ENCODE measurements at regions not wholly inside any gene's neighbourhood (a gene's known extent, or its start where the extent isn't known, plus 50 kb on each side); places are given as distances from the start of the nearest gene placed in this dataset.

DNA sequence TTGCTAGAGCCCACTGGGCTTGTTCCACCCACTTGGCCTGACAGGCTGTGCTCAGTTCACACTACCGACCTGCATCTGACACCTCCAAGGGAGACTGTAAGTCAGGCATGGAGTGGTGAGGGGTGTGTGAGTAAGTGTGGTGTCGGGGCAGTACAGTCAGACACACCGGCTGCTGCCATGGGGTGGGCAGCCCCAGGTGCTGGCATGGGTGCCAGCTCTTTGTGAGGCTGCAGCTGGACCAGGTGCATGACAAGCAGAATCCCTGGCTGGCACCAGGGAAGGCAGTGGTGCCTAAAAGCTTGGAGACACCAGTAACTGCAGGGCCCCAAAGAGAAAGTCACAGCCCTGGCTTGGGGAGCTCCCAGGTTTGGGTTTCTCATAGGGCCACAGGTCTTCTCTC lies 665.0 kb downstream of the SH3BGRL start:
- TF ChIP-seq CTCF (IDR thresholded peaks at IDR 0.05) (no peak), MEF2A (IDR thresholded peaks at IDR 0.05; ENCODE audit: borderline replicate concordance, low read depth) (no peak), POLR2AphosphoS5 (IDR thresholded peaks at IDR 0.05; ENCODE audit: low read depth, low read length) (no peak), TEAD4 (IDR thresholded peaks at IDR 0.05; ENCODE audit: borderline replicate concordance, insufficient read depth) (no peak), GABPA (IDR thresholded peaks at IDR 0.05; ENCODE audit: low read depth) (no peak), FOXM1 (IDR thresholded peaks at IDR 0.05; ENCODE audit: low read depth) (no peak), EZH2phosphoT487 (IDR thresholded peaks at IDR 0.05; ENCODE audit: borderline replicate concordance, low read depth) (no peak), MXI1 (IDR thresholded peaks at IDR 0.05; ENCODE audit: low read depth, low read length) (no peak), USF2 (IDR thresholded peaks at IDR 0.05; ENCODE audit: borderline replicate concordance, low read depth, low read length) (no peak), NFIC (IDR thresholded peaks at IDR 0.05; ENCODE audit: borderline replicate concordance) (no peak), EP300 (IDR thresholded peaks at IDR 0.05; ENCODE audit: borderline replicate concordance in 1 of 2, low read depth in 1 of 2, low read length in 1 of 2) (no peak), MAX (IDR thresholded peaks at IDR 0.05; ENCODE audit: low read depth) (no peak)
- TF ChIP-seq, protein P1, sequence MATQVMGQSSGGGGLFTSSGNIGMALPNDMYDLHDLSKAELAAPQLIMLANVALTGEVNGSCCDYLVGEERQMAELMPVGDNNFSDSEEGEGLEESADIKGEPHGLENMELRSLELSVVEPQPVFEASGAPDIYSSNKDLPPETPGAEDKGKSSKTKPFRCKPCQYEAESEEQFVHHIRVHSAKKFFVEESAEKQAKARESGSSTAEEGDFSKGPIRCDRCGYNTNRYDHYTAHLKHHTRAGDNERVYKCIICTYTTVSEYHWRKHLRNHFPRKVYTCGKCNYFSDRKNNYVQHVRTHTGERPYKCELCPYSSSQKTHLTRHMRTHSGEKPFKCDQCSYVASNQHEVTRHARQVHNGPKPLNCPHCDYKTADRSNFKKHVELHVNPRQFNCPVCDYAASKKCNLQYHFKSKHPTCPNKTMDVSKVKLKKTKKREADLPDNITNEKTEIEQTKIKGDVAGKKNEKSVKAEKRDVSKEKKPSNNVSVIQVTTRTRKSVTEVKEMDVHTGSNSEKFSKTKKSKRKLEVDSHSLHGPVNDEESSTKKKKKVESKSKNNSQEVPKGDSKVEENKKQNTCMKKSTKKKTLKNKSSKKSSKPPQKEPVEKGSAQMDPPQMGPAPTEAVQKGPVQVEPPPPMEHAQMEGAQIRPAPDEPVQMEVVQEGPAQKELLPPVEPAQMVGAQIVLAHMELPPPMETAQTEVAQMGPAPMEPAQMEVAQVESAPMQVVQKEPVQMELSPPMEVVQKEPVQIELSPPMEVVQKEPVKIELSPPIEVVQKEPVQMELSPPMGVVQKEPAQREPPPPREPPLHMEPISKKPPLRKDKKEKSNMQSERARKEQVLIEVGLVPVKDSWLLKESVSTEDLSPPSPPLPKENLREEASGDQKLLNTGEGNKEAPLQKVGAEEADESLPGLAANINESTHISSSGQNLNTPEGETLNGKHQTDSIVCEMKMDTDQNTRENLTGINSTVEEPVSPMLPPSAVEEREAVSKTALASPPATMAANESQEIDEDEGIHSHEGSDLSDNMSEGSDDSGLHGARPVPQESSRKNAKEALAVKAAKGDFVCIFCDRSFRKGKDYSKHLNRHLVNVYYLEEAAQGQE (IDR thresholded peaks at IDR 0.05; ENCODE audit: low read depth, low read length) = no peak

Data from SK-N-SH (cell line).